ENCODE measurements at regions not wholly inside any gene's neighbourhood (a gene's known extent, or its start where the extent isn't known, plus 50 kb on each side); places are given as distances from the start of the nearest gene placed in this dataset.
"Not testable (repeated sequence)": the region's sequence is repeated elsewhere in the genome, so short reads cannot be mapped to it uniquely, and the experiment has no call there.

DNA sequence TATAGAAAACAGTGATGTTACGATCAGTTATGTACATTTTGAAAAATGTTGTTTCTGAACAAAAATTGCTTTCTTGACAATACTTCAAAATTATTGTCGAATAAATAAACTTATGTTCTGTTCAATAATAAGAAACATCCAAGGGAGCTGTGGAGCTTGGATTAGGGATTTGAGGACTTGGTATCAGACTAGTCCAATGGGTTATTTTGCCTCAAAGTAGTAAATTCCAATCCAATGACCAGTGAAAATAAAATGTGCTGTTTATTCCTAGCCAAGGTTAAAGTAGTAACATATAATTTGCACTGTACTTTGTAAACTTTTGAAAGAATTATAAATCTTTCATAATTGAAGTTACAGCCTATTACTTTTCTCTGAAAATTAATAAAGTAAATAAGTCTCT is 79.1 kb upstream of the IVNS1ABP start:
- DNase-seq: no peak

DNA sequence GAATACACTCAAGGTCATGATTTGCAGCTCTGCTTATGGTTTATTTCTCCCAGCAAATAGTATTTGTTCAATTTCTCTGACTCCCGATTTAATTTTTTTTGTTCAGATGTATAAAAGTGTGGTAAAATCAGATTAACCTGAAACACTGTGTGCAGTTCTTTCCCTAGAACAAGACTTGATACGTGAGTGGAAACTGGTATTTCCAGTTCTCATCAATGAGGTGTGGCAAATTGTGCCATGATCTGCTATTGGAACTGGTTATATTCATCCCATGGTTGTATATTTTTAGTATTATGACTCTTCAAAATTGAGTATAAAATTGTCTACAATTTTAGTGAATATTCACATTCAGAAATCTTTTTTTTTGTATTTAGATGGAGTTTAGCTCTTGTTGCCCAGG is 76.8 kb upstream of the IVNS1ABP start:
- DNase-seq: no peak

DNA sequence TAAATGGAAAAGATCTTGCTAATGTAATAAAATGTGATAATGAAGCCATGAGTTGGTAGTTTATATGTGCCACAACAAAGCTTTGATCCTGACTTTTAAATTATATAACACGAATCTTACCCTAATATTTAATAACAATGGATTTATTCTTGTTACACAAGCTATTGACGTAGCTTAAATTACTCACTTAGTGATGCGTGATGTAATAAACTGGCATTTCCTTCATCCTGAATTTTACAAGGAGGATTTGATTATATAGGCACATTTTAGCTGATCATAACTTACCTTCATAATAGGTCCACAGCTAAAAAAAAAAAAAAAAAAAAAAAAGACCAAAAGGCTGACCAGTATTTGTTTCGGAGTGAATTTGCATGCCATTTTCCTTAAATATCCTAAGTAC is 76.2 kb upstream of the IVNS1ABP start:
- DNase-seq: no peak

DNA sequence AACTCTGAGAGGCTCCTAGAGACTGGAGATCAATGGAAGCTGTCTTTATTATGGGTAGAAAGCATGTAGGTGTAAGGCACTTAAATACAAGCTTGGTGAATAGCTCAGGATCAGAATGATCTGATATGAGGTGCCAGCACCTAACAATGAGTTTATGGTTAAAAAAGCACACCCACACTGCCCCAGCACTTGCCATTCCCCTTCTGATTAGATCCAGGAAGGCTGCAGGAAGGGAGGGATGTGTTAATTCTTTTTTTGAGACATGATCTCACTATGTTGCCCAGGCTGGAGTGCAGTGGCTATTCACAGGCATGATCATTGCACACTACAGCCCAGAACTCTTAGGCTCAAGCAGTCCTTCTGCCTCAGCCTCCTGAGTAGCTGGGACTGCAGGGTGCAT is 71.8 kb upstream of the IVNS1ABP start:
- peak; percentile 60 for DNase-seq

DNA sequence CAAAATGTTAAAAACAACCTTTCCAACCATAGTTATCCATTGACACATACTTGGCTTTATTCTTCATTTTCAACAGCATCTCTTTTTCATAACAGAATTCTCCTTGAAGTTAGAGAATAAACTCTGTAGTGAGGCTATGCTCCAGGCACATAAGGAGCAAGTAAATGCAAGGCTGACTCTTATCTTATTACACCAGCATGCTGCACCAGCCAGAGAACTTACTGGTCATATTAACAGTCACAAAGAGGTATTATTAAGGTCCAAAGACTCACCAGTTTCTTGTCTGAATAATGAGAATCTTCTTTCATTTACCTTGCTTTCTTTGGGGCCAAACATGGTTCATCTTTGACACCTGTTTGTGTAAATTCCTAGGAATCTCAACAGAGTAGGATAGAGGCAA is 71.3 kb upstream of the IVNS1ABP start:
- DNase-seq: peak; percentile 76

DNA sequence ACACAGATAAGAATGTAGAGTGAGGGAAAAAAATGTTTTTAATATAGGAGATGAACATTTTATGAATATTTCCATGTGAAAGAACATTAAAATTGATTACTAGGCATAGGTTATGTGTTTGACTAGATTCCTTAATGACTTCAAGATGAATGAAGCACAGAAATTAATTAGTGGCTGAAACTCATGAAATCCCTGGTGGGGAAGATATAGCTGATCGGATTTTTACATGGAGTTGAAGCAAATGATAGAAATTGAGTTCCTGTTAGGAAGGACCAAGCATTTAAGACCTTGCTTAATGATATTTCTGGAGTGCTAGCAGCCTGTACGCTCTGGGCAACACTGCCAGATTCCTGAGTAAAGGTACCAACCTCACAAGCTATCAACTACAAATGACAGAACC is 68.9 kb upstream of the IVNS1ABP start:
- no peak for DNase-seq

DNA sequence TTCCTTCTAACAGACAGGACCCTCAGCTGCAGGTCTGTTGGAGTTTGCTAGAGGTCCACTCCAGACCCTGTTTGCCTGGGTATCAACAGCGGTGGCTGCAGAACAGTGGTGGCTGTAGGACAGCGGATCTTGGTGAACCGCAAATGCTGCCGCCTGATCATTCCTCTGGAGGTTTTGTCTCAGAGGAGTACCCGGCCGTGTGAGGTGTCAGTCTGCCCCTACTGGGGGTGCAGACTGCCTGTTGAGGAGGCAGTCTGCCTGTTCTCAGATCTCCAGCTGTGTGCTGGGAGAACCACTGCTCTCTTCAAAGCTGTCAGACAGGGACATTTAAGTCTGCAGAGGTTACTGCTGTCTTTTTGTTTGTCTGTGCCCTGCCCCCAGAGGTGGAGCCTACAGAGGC is 66.8 kb upstream of the IVNS1ABP start:
- not testable (repeated sequence) for DNase-seq

DNA sequence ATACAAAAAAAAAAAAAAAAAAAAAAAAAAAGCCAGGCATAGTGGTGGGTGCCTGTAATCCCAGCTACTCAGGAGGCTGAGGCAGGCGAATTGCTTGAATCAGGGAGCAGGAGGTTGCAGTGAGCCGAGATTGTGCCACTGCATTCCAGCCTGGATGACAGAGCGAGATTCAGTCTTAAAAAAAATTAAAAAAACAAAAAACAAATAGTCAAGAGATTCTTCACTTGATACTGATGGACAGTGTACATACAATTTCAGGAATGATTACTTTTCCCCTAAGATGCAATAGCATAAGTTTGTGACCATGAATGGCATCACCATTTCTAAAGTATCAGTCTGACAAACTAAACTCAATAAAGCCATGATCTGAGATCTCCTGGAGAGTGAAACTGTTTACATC is 60.8 kb upstream of the IVNS1ABP start:
- no peak for DNase-seq

DNA sequence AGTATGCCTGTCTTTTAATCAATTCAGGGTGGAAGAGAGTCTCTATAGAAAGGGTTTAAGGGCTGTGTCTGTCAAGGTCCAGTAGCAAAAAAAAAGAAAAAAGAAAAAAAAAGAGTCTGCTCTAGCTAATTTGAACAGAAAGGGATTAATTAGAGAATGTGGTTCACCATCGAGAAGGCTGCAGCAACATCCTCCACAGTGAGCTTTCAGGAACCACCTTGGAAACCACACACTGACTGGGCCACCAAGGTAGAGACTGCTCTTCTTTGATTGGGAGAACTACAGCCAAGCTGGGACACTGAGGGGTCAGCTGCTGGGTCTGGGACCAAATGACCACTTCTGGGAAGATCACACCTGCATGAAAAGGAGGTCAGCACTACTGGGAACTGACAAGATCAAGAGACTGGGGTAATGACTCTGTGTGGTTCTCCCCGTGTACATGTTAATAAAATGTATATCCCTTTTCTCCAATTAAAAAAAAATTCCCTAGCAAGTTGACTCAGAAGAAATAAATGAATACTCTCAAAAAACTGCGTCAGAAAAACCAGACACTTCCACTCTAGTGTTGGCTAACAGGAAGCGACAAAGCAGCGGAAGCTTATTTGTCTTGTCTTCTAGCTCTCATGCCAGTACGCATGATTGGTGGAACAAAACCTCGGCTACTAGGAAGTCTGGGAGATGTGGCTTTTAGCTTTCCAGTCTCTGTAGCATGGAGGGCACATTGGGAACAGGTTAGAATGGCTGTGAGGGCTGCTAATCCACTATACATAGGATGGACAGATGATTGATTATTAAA is 60.0 kb upstream of the IVNS1ABP start:
- DNase-seq: no peak

DNA sequence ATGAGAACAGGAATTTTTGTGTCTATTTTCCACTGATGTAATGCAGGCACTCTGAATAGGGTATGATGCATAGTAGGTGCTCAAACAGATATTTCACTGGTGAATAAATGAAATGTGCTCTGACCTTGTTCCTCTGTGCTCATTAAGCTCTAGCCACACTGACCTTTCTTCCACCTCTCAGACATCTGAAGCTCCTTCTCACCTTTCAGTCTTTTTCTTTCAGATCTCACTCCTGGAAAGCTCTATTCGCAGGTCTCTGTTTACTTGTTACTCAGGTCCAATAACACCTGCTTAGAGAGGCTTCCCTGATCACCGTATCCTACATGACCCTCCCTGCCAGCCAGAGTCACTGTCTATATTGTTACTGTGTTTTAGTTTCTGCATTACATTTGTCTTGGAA is 59.2 kb upstream of the IVNS1ABP start:
- no peak for DNase-seq

DNA sequence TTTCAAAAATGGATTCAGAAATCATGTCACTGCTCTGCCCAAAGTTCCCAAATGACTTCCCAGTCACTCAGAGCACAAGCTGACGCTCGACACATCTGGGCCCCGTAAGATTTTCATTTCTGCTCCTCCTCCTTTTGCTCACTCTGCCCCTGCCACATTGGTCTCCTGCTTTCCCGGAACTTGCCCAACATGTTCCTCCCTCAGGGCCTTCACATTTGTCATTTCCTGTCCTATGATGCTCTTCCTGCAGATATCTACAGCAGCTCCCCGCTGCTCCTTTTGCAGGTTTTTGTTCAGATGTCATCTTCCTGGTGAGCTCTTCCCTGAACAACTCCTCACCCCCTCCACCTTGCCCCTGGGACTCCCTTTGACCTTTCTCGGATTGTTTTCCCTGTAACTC is 58.5 kb upstream of the IVNS1ABP start:
- DNase-seq: no peak

DNA sequence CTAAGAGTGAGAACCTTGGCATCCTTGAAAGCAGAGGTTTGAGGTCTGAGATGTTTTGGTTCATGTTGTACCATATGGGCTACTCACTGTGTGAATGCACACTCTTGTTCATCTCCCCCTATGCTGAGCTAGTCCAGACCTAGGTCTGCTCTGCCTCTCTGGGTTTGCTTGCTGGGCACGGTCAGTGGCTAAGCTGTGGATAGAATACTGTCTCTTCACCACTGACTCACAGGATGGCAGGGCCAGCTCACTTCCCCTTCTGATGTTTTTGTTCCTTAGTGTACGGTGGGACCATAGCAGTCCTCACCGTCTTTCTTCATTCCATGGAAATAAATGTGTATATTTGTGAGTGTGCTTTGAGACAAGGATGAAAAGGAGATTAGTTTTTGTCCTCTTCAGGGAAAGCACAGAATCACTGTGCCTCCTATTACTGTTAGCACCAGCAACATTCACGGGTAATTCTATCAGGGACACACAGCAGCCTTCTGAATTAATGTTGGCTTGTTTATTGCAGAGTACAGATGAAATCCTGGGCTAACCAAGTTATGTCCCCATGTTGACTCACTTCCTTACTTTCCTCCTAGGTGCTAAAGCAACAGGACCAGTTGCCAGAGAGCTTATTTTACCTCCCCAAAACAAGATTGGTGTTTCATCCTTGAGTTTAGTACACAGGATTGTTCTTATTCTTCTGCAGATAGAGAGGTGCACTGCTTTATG is 56.9 kb upstream of the IVNS1ABP start:
- peak; percentile 44 for DNase-seq

DNA sequence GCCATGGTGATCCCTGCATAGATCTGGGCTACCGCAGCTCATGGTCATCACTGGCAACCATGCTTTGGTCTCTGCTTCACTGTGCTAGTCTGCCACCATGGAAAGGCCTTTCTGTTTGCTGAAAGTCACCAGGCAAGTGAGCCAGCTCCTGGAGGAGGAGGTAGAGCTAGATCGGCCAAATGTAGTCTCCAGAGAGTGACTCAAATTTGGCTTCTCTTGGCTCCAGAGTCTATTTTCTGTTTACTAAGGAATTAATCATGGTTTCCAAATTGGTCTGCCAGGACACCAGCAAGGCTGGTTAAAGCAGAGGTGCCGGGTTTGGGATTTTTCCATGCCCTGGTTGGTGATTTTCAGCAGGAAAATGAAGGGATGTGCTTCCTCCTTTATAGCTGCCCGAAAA is 52.7 kb upstream of the IVNS1ABP start:
- no peak for DNase-seq

DNA sequence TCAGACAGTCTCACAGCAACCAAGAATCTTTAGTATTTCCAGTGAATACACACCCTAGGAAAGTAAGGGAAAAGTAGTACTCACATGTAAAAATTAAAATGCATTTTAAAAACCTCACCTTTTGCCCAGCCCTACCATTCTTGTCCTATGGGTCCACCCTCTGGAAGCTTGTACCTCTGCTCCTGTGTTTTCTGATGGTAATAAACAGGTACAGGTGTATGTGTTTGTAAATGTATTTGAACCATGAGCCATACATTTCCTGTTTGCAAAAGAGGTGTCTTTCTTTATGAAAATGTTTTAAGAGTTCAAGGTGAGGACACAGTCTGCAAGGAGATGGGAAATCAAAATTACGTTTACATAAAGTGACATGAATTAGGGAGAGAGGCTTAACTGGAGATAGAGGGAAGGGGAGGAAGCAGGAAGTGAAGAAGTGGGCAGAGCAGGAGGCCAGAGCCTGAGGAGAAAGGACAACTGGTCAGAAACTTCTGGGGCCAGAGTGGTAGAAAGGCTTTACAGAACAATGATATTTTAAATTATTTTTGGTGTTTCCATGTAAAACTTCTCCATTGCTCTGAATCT is 52.0 kb upstream of the IVNS1ABP start:
- DNase-seq: no peak

DNA sequence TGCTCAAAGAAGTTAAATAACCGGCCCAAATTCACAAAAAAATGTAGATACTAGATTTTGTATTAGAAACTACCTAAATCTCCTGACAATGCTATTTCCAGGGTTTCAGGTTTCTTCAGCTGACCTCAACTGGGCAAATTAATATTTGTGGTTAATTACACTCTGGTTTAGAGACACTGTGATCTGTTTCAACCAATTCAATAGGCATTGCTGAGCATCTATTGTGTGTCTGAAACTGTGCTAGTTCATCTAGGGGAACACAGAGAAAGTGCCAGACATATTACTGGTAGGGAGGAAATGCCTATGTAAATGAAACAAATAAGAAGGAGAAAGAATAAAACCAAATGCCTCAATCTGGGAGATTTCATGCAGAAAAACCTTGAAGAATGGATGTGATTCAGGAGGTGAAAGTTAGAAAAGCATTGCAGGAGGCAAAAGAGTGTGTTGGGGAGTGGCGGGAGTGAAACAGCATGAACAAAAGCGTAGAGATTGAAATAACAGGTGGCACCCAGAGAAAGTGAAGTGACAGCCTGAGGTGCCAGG is 51.3 kb upstream of the IVNS1ABP start:
- no peak for DNase-seq

DNA sequence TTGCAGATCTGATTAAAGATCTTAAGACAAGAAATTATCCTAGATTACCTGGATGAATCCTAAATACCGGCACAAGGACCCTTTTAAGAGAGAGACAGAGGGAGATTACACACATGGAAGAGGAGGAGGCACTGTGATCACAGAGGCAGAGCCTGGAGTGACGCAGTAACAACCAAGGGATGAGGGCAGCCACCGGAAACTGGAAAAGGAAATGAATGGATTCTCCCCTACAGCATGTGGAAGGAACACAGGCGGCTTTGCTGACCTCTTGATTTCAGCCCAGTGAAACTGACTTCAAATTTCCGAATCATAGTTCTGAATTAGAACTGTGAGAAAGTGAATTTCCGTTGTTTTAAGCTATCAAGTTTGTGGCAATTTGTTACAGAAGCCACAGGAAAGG is 50.2 kb upstream of the IVNS1ABP start:
- DNase-seq: no peak
